Tibial nerve (tissue), 4 donors: ENCODE measurements at regions not wholly inside any gene's neighbourhood (a gene's known extent, or its start where the extent isn't known, plus 50 kb on each side); places are given as distances from the start of the nearest gene placed in this dataset.
"Not testable (repeated sequence)": the region's sequence is repeated elsewhere in the genome, so short reads cannot be mapped to it uniquely, and the experiment has no call there.

Experiments
- DNase-seq, 2 donors: peaks; one replicate each; pipeline ENCODE4 v3.0.0-alpha.2; 2019; ENCODE audit warnings: low spot score in 2 of 2
- H3K27ac ChIP-seq, 4 donors: fragments of 200-600 bp; sonication (generic) in 3 of 4; one replicate each; pipeline ENCODE4 v1.5.1; 2017 to 2019; ENCODE audit warnings: mild to moderate bottlenecking in 1 of 4
- H3K27me3 ChIP-seq, 2 donors: fragments of 200-600 bp; sonication (generic) in 1 of 2; one replicate each; pipeline versions ENCODE4 v1.5.1 to v1.6.0; 2017 to 2019
- H3K36me3 ChIP-seq, 3 donors: fragments of 200-600 bp; sonication (generic); one replicate each; pipeline ENCODE4 v1.5.1; 2018 to 2019
- H3K4me1 ChIP-seq, 4 donors: fragments of 200-600 bp; sonication (generic) in 3 of 4; one replicate each; pipeline ENCODE4 v1.5.1; 2017 to 2019
- H3K4me3 ChIP-seq, 4 donors: fragments of 200-600 bp; sonication (generic) in 3 of 4; one replicate each; pipeline ENCODE4 v1.5.1; 2017 to 2019; ENCODE audit warnings: mild to moderate bottlenecking in 1 of 4, moderate library complexity in 1 of 4
- H3K9me3 ChIP-seq, 4 donors: fragments of 200-600 bp; sonication (generic) in 3 of 4; one replicate each; pipeline ENCODE4 v1.5.1; 2017 to 2019
- CTCF ChIP-seq, 5 experiments: fragments of 200-600 bp in 3 of 5; fragments of 450-650 bp in 2 of 5; sonication (generic) in 3 of 5; IDR thresholded peaks; one replicate each; pipeline ENCODE4 v1.5.1; 2016 to 2019; ENCODE audit warnings: antibody characterized with exemption in 5 of 5, mild to moderate bottlenecking in 3 of 5, moderate library complexity in 2 of 5
- EP300 ChIP-seq, 2 donors: sonication (generic); formaldehyde crosslinking; IDR thresholded peaks; one replicate each; pipeline ENCODE4 v1.6.1; 2017; ENCODE audit warnings: antibody characterized with exemption in 2 of 2, mild to moderate bottlenecking in 1 of 2
- POLR2A ChIP-seq, 2 donors: fragments of 450-650 bp; IDR thresholded peaks; one replicate each; pipeline ENCODE4 v1.6.1; 2017; ENCODE audit warnings: antibody characterized with exemption in 2 of 2, mild to moderate bottlenecking in 2 of 2, moderate library complexity in 2 of 2
- WGBS, 2 donors: methylation state at CpG; one replicate each; pipeline ENCODE4 v1.1.5; 2018; 5-methylcytosine and 5-hydroxymethylcytosine counted together

GRCh38 chr9:94437128-94437527, 108.7 kb upstream of the NUTM2F start:
- not testable (repeated sequence) for H3K9me3 ChIP-seq, H3K4me1 ChIP-seq, H3K27ac ChIP-seq, DNase-seq, H3K27me3 ChIP-seq, H3K4me3 ChIP-seq
- WGBS, 2 donors, result no CpG with 5 or more reads among the region's 2 CpGs
- peaks cover 0 to 26% (median 0%) of the 10 kb centered on the region in 3 donors for H3K36me3 ChIP-seq

GRCh38 chr9:94438336-94438735, 109.9 kb upstream of the NUTM2F start:
- not testable (repeated sequence) for H3K27ac ChIP-seq, DNase-seq, H3K9me3 ChIP-seq, H3K27me3 ChIP-seq, H3K4me1 ChIP-seq, H3K4me3 ChIP-seq
- H3K36me3 ChIP-seq, result peaks cover 0 to 34% (median 0%) of the 10 kb centered on the region in 3 donors
- WGBS, 2 donors, result 100% methylated on average over 1 of the region's 1 CpG

GRCh38 chr9:94441146-94441545, 112.7 kb upstream of the NUTM2F start:
- not testable (repeated sequence) for H3K4me3 ChIP-seq, H3K9me3 ChIP-seq, DNase-seq, H3K27ac ChIP-seq, H3K27me3 ChIP-seq, H3K4me1 ChIP-seq
- H3K36me3 ChIP-seq, result peaks cover 0 to 39% (median 0%) of the 10 kb centered on the region in 3 donors
- 9 to 21% methylated on average over 1 of the region's 1 CpG for WGBS, 2 donors

GRCh38 chr9:94441796-94442195, 113.1 kb upstream of the PCAT7 start:
- no peak for TF ChIP-seq CTCF (IDR thresholded peaks at IDR 0.05)
- TF ChIP-seq POLR2A (IDR thresholded peaks at IDR 0.05), result no peak
- Histone ChIP-seq H3K36me3 (peaks cover 0 to 39% (median 0%) of the 10 kb centered on the region in 3 donors), H3K4me1 (no peaks in the 10 kb centered on the region), H3K4me3 (no peak overlapping the region), H3K27ac (no peak overlapping the region), H3K27me3 (no peaks in the 10 kb centered on the region), H3K9me3 (no peaks in the 10 kb centered on the region)
- 95 to 96% methylated on average over 2 of the region's 2 CpGs for WGBS, 2 donors
- no peak for DNase-seq

GRCh38 chr9:94443032-94443722, 111.7 kb upstream of the PCAT7 start:
- no peak for TF ChIP-seq EP300 (IDR thresholded peaks at IDR 0.05)
- TF ChIP-seq CTCF (IDR thresholded peaks at IDR 0.05), result no peak
- no peak for TF ChIP-seq POLR2A (IDR thresholded peaks at IDR 0.05)
- Histone ChIP-seq H3K27me3 (no peaks in the 10 kb centered on the region), H3K4me1 (no peaks in the 10 kb centered on the region), H3K9me3 (no peaks in the 10 kb centered on the region), H3K27ac (no peak overlapping the region), H3K4me3 (no peak overlapping the region), H3K36me3 (peaks cover 0 to 50% (median 0%) of the 10 kb centered on the region in 3 donors)
- 77 to 78% methylated on average over 6 of the region's 6 CpGs for WGBS, 2 donors
- no peak for DNase-seq

- Histone ChIP-seq H3K27ac (no peak overlapping the region), H3K4me3 (no peak overlapping the region), H3K27me3 (no peaks in the 10 kb centered on the region), H3K4me1 (no peaks in the 10 kb centered on the region), H3K9me3 (no peaks in the 10 kb centered on the region), H3K36me3 (peaks cover 0 to 58% (median 0%) of the 10 kb centered on the region in 3 donors)
- TF ChIP-seq CTCF (IDR thresholded peaks at IDR 0.05), result no peak
- TF ChIP-seq EP300 (IDR thresholded peaks at IDR 0.05), result no peak
- no peak for TF ChIP-seq POLR2A (IDR thresholded peaks at IDR 0.05)
- 84 to 85% methylated on average over 2 of the region's 2 CpGs for WGBS, 2 donors
- DNase-seq, result no peak
These were observed 109.0 kb upstream of the PCAT7 start for GRCh38 chr9:94445863-94446262.

GRCh38 chr9:94449486-94449885, 105.4 kb upstream of the PCAT7 start:
- H3K27ac ChIP-seq, result no peak overlapping the region
- 97 to 98% methylated on average over 2 of the region's 2 CpGs for WGBS, 2 donors

More at GRCh38 chr9:94449486-94449885, 105.4 kb upstream of the PCAT7 start:
- no peaks in the 10 kb centered on the region for H3K27me3 ChIP-seq
- no peak overlapping the region for H3K4me3 ChIP-seq
- no peaks in the 10 kb centered on the region for H3K4me1 ChIP-seq
- no peak for DNase-seq
- H3K9me3 ChIP-seq, result no peaks in the 10 kb centered on the region
- peaks cover 0 to 67% (median 0%) of the 10 kb centered on the region in 3 donors for H3K36me3 ChIP-seq
- TF ChIP-seq POLR2A (IDR thresholded peaks at IDR 0.05), result no peak
- TF ChIP-seq CTCF (IDR thresholded peaks at IDR 0.05), result no peak
- TF ChIP-seq EP300 (IDR thresholded peaks at IDR 0.05), result no peak
